Right renal cortex interstitium (tissue), 3 donors: ENCODE measurements at regions not wholly inside any gene's neighbourhood (a gene's known extent, or its start where the extent isn't known, plus 50 kb on each side); places are given as distances from the start of the nearest gene placed in this dataset.
A peak's percentile ranks its signal among the peaks of the same experiment; 100 is the strongest.
"Not testable (repeated sequence)": the region's sequence is repeated elsewhere in the genome, so short reads cannot be mapped to it uniquely, and the experiment has no call there.

ENCODE experiments used
- DNase-seq, 3 donors: peaks; one replicate each; pipeline ENCODE4 v3.0.0-alpha.2; 2013; ENCODE audit warnings: low read depth in 3 of 3, low spot score in 2 of 3

DNA sequence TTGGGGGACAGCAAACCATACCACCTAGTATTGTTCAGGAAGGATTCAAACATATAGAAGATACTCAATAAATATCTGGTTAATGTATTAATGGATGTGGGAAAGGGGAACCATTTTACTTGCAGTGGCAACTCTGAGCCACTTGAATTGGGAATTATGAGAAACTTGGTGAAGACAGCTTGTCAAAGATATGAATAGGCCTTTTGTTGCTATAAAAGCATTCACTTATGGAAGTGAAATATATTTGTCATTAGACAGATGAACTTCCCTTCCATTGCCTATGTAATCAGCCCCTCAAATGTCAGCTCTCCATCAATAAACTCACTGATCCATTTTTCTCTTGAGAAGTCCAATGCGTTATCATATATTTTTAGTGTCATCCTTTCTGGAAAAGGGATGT, 56.1 kb downstream of the GPR85 start:
- no peak for DNase-seq

DNA sequence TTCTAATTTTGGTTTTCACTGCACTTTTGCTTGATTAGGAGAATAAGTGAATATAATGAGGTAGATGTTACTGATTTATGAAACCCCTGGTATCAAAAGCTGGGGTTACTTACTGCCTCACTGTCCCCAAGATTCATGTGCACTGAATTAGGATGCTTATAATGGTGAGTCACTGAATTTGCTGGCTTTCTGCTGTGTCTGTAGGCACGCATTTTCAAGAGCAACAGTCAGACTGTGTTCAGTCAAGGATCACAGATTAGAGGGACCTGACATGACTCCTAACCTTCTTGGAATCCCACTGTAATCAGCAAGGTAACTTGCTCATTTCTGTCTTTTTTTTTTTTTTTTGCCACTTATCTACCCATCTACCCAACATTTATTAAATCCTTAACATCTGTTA, 59.7 kb downstream of the GPR85 start:
- no peak for DNase-seq

DNA sequence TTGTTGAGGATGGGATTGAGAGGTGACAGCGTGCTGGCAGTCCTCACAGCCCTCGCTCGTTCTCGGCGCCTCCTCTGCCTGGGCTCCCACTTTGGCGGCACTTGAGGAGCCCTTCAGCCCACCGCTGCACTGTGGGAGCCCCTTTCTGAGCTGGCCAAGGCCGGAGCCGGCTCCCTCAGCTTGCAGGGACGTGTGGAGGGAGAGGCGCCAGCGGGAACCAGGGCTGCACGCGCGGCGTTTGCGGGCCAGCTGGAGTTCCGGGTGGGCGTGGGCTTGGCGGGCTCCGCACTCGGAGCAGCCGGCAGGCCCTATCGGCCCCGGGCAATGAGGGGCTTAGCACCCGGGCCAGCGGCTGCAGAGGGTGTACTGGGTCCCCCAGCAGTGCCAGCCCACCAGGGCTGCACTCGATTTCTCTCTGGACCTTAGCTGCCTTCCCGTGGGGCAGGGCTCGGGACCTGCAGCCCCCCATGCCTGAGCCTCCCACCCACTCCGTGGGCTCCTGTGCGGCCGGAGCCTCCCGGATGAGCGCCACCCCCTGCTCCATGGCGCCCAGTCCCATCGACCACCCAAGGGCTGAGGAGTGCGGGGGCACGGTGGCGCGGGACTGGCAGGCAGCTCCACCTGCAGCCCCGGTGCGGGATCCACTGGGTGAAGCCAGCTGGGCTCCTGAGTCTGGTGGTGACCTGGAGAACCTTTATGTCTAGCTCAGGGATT, 69.3 kb downstream of the GPR85 start:
- not testable (repeated sequence) for DNase-seq

DNA sequence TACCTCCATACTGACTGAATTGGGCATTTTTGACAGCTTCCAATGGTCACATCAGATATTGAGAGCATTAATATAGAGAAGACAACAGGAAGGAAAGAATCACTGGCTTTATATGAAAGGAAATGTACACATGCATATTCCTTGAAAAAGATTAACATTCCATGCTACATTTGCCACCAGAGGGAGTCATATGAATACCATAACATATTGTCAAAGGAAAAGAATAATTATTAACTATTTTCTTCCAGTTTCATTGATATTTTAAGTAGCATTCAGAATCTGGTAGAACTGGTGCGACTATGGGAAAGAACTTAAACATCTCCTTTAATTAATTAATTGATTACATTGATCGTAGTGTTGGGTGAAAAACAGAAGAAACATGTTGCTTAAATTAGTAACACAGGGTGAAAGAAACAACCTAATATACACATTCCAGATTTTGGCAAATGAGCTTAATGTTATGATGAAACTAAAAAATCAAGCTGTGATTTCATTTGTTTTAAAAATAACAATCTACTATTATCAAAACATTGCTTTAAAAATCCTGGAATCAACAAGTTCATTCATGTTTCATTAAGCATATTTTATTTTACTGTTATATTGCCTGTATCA, 71.5 kb downstream of the GPR85 start:
- DNase-seq, result peak in 1 of 3 donors; percentile 4

DNA sequence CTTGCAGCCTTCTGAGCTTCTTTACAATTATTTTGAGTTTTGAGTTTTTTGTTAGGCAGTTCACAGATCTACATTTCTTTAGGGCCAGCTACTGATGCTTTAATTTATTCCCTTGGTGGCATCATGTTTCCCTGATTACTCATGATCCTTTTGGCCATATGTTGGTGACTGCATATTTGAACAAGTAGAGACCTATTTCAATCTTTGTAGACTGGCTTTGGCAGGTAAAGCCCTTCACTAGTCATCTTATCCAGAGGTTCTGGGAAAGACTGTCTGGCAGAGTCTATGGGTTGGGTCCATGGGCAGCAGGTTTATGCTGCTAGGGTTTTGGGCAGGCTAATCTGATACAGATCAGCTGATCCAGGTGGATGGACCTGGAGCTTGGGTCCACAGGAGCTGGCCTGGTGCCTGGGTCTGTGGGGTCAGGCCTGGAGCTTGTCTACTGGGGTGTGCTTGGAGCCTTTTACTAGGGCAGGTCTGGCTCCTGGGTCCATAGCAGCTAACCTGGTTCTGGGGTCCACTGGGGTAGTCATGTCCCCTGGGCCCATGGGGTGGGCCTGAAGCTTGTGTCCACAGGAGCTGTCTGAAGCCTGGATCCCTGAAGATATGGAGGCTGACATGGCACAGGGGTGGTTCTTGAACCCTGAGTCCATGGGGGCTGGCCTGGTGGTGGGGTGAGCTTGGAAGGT, 72.7 kb downstream of the GPR85 start:
- no peak for DNase-seq

DNA sequence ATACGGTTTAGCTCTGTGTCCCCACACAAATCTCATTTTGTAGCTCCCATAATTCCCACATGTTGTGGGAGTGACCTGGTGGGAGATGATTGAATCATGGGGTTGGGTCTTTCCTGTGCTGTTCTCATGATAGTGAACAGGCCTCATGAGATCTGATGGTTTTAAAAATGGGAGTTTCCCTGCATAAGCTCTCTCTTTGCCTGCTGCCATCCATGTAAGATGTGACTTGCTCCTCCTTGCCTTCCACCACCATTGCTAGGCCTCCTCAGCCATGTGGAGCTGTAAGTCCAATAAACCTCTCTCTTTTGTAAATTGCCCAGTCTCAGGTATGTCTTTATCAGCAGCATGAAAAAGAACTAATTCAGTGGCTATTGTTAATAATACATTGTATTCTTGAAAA, 73.8 kb downstream of the GPR85 start:
- DNase-seq, result not testable (repeated sequence)

DNA sequence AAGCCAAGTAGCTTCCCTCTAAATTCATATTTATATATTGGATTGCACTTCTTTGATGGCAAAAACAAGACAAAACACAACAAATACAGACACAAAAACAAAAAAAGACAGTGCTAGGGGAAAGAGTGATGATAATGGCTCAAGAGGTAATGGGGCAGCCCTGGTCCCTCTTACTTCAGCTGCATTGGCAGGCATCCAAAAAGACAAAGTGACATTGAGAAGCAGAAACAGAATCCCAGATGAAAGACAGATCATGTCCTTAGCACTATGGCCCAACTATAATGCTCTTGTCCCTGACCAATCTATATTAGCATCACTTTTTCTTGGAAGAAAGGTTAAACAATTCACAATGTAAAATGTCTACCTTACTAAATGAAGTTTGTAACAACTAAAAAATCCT, 76.2 kb downstream of the GPR85 start:
- no peak for DNase-seq

DNA sequence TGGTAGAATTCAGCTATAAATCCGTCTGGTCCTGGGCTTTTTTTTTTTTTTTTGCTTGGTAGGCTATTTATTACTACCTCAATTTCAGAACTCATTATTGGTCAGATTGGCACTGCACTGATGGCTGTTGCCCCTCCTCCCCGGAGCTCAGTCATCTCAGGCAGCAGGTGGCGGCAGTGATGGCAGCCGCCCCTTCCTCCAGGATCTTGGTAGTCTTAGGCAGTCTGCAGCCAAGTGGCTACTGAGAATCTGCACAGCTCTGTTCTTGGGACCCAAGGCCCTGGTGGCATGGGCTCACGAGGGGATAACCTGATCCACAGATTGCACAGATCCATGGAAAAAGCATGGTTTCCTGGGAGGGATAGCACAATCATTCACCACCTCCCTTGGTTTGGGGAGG, 77.9 kb downstream of the GPR85 start:
- DNase-seq, result no peak

DNA sequence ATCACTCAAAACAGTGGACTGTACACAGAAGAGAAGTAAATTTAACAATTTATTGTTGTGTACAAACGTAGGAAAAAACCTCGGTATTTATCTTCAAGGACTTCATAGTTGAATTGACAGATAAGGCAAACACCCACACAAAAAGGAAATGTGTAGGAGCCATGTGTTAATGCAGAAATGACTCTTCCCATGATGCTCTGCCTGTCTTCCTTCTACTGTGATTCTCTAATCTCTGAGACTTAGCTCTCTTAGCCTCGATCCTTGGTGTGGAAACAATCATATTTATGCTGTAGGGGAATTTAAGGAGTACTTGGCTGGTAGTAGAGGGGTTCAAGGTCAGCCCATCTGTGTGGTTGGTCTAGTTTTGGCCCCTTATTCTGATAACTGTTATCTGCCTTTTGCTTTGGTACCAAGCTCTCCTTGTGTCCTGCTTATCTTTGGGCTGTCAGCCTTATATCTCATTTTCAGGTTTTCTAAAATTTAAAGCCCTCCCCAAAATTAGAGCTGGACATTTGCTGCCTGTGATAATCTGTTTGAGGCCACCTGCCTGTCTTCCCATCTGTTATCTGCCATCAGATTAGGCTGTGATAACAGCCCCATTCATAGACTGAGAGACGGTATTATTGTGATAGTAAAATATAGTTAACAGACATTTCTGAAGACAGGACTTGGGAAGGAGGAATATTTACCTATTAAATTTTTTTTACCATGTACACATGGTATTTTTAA, 81.7 kb downstream of the GPR85 start:
- DNase-seq, result no peak

DNA sequence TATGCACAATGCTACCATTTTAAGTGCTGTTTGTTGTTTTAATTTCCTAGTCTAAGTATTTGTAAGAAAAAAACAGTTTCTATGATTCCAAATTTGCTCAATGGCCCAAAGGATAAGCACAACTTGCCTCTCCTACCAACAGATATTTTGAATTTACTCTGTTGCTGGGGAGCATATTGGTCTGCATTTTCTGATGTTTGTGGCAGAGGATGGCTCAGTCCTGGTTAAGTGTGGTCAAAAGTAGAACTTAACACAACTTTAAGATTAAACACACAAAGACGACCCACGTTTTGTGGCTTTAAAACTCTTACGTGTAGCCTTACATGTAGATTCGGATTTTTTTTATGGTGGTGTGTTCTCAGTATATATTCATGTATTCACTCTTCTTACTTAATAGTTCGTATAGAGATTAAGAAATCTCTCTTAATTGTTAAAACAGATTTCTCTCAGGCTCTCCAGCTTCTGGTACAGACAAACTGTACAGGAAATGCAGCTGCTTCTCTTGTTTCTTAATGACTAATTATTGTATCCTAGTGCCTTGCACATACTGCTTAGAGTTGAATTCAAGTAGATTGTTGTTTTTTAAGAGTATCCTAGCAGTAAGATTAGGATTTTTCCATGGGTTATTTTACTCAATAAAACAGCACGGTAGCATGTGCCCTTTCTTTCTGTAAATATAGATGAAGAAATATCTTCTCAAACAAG, 86.2 kb downstream of the GPR85 start:
- no peak for DNase-seq

DNA sequence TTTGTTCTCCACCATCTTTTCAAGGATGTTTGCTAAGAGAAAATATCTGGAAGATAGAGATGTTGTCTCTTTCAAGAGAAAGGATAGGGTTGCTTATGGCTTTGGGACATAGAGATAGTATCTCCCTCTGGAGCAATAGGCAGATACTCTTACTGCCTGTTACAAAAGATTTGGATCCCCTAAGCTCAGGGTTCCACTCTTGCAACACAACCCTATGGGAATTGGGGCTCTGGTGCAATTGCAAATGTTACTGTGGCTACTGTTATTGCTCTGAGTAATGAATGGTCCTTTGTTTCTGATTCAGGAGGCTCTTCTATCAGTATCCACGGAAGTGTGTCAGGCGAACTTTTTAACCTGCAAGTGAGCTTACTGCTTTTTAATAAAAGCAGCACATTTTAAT, 88.8 kb downstream of the GPR85 start:
- no peak for DNase-seq

DNA sequence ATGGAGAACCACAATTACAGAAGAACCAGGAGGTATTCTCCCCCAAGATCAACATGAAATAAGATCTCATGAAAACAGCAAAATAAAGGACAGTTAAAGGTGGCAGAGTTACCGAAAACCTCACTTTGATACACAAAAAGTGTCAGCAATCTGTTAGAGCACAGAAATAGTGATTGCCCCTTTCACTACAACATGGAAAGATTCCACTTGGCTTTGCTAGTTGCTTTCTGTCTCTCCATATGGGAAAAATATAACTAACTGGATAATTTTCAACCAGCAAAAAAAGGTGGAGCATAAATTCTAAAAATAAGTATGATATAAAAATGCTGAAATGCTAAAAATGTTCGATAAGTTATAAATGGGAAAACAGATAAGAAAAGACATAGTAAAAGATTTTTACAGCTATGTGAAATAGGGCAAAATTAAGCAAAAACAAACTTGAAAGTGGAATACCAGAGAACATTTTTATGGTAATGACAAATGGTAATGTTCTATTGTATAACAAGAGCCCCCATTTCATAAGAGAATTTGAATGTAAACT, 90.2 kb downstream of the GPR85 start:
- no peak for DNase-seq

DNA sequence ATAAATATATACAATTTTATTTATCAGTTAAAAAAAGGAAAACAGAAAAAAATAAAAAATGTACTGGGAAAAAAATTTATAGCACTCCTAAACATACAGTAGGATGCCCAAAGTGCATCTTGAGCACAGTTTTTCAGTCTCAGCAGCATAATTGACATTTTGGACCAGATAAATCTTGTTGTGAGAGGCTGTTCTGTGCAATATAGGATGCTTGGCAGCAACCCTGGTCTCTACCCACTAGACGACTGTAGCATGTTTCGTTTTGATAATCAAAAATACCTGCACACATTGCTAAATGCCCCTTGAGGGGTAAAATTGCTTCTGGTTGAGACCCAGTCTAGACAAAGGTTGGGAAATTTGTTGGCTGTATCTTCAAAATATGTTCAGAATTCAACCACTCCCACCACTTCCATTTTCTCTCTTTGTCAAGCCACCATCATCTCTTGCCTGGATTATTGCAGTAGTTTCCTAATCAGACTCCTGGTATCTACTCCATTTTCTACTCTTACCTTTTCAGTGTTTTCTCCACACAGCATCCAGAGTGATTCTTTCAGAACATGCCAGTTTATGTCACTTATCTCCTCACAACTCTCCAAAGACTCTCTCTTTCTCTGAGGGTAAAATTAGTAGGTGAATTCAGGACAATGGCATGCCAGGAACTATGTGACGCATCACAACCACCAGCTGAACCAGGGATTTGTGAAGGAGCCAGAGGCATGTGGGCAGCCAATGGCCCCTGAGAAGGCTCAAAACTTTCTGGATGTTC, 91.4 kb downstream of the GPR85 start:
- no peak for DNase-seq

DNA sequence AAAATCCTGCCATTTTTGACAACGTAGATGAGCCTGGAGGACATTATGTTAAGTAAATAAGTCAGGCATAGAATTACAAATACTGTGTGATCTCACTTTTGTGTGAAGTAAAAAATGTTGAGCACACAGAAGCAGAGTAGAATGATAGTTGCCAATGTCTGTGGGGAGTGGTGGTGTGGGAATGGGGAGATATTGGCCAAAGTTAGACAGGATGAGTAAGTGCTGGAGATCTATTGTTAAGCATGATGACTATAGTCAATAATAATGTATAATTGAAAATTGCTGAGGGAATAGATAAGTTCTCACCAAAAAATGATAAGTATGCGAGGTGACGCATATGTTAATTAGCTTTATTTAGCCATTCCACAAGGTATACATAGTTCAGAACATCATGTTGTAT, 92.0 kb downstream of the GPR85 start:
- DNase-seq, result no peak

DNA sequence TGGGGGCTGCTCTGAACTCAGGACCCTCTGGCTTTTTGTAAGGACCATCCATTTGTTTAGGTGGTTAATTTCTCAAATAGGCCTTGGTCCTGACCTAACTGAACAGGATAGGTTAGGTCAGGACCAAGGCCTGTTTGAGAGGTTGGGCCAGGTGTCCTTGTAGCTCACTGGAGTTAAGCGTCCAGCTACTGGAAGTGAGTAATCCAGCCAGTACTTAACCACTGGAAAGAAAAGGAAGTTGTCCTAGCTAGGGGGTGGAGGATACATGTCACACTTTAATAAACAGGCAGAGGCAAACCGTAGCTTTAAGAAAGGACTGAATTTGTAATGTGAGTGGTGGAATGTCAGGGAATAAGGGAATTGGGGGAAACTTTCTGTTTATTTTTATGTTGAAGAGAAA, 96.0 kb downstream of the GPR85 start:
- no peak for DNase-seq

DNA sequence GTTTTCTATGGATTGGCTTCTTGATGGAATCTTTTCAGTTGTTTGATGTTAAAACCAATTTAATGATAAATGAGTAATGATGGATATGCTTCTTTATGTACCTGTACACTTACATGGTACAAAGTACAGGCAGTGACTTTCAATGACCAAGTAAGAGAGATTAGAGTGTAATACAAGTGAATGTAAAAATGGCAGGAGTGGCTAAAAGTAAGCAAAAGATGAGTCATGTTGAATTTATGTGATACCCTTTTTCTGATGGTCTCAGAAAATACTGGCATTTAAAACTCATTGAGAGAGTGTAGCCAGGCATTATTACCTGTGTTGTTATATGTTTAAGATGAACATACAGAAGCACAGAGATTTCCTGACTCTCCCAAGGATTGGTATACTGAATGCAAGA, 97.1 kb downstream of the GPR85 start:
- DNase-seq, result no peak

DNA sequence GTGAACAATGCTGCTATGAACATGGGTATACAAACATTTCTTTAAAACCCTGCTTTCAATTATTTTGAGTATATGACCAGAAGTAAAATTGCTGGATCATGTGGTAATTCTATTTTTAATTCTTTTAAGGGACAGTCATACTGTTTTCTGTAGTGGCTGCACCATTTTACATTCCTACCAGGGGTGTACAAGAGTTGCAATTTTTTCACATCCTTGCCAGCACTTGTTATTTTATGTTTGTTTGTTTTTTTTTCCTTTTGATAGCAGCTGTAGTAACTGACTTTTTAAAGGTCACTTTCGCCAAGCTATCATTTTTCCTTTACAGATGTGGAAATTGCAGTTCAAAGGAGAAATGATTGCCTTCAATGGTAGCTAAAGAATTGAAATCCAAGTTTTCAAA, 99.5 kb downstream of the GPR85 start:
- no peak for DNase-seq

DNA sequence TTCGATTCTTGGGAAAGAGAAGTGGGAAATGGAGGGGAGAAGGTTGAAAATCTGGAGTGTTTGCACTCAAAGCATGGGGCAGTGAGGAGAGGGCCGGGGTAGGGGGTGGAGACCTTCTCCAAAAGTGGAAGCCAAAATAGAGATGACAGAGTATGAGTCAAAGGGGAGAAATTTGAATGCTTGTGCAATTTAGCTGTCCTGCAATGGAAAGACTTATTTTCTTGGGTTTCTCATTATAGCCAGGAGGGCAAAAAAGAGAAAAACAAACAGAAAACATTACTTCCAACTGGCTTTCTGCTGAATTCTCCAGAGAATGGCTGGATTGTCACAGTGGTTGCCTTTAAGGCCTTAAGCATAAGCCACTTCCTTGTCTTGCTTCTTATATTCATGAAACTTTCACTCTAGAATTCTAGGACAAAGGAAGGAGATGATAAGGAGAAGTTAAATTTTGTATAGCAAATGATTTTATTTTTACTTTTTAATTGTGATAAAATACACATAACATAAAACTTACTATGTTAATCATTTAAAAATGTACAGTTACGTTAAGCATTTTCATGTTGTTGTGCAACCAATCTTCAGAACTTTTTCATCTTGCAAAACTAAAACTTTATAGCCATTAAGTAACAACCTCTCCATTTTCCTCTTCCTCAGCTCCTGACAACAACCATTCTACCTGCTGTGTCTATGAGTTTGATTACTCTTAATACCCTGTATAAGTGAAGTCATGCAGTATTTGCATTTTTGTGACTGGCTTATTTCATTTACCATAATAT, 100.2 kb downstream of the GPR85 start:
- DNase-seq, result no peak

DNA sequence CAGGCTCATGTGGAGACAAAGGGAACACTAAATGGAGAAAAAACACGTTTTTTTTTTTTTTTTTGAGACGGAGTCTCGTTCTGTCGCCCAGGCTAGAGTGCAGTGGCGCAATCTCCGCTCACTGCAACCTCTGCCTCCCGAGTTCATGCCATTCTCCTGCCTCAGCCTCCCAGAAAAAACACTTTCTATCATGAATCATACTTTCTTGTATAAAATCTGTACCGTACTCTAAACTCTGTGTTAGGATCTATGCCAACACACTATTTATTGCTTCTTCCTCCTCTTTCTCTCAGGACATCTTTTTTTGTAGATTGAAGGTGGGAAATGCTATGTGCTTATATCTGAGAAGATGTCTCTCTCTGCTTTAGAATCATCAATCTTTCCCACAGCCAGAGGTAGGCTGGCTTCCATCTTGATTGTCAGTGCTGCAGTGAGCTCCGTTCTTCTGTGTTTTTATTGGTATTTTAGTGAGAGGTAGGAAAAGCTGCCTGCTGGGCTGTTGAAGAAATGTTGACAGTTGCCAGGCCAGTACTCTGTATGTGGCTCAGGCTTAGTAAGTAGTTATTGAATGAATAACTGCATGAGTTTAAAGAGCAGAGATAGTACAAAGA, 101.1 kb downstream of the GPR85 start:
- DNase-seq, result no peak
